ENCODE measurements at regions not wholly inside any gene's neighbourhood (a gene's known extent, or its start where the extent isn't known, plus 50 kb on each side); places are given as distances from the start of the nearest gene placed in this dataset.

- H3K36me3 ChIP-seq = no peaks in the 10 kb centered on the region
- H3K27me3 ChIP-seq = no peaks in the 10 kb centered on the region
- no peak overlapping the region for H3K27ac ChIP-seq
- H3K9me3 ChIP-seq = no peaks in the 10 kb centered on the region
- no peak overlapping the region for H3K4me3 ChIP-seq
- H3K4me1 ChIP-seq = no peaks in the 10 kb centered on the region
- WGBS, 2 donors = 88 to 94% methylated on average over 5 of the region's 5 CpGs
- TF ChIP-seq CTCF (IDR thresholded peaks at IDR 0.05) (no peak), POLR2AphosphoS5 (IDR thresholded peaks at IDR 0.05) (no peak), EP300 (IDR thresholded peaks at IDR 0.05) (no peak), POLR2A (IDR thresholded peaks at IDR 0.05) (no peak)
- ATAC-seq (ENCODE audit: low FRiP score in 2 of 2) (no peak), DNase-seq (no peak)
Observed at GRCh38 chr2:133806564-133806963, 238.3 kb upstream of the NCKAP5 start.

DNA sequence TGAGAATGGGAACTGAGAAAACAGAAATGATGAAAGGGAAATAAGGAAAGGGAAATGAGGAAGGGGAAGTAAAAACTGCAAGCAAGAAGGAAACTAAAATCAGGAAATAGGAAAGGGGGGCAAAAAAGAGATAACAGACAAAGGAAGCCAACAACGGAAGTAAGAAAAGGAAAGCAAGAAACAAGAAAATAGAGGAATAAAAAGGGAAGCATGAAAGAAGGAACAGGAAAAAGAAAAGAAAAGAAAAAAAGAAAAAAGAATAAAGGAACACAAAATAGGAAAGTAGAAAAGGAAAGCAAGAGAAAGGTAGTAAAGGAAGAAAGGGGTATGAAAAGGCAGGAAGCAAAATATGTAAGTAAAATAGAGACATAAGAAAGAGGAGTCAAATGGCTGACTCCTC lies 241.2 kb upstream of the NCKAP5 start:
- TF ChIP-seq POLR2A (IDR thresholded peaks at IDR 0.05) (no peak), EP300 (IDR thresholded peaks at IDR 0.05) (no peak), POLR2AphosphoS5 (IDR thresholded peaks at IDR 0.05) (no peak), CTCF (IDR thresholded peaks at IDR 0.05) (no peak)
- no peaks in the 10 kb centered on the region for H3K27me3 ChIP-seq
- no peaks in the 10 kb centered on the region for H3K9me3 ChIP-seq
- no peak overlapping the region for H3K27ac ChIP-seq
- no peaks in the 10 kb centered on the region for H3K36me3 ChIP-seq
- DNase-seq (no peak), ATAC-seq (ENCODE audit: low FRiP score in 2 of 2) (no peak)
- 67 to 68% methylated on average over 1 of the region's 1 CpG for WGBS, 2 donors
- no peak overlapping the region for H3K4me3 ChIP-seq
- H3K4me1 ChIP-seq = no peaks in the 10 kb centered on the region

DNA sequence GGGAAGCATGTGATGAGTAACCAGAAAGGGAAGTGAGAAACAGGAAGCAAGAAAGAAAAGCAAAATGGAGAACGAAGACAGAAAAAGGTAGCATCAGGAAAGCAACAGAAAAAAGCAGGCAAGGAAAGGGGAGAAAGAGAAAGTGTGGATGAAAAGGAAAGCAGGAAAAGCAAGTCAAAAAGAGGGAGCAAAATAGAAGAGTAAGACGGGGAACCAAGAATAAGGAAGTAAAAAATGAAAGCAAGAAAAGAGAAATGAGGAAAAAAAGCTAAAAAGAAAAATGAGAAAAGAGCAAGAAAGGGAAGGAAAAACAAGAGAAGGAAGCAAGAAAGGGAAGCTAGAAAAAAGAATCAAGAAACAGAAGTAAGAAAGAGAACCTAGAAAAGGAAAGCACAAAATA lies 242.3 kb upstream of the NCKAP5 start:
- Histone ChIP-seq H3K27me3 (no peaks in the 10 kb centered on the region), H3K36me3 (no peaks in the 10 kb centered on the region), H3K27ac (no peak overlapping the region), H3K4me3 (no peak overlapping the region), H3K9me3 (no peaks in the 10 kb centered on the region), H3K4me1 (no peaks in the 10 kb centered on the region)
- ATAC-seq (ENCODE audit: low FRiP score in 2 of 2) (no peak), DNase-seq (no peak)
- WGBS, 2 donors = 56 to 80% methylated on average over 2 of the region's 2 CpGs
- TF ChIP-seq CTCF (IDR thresholded peaks at IDR 0.05) (no peak), POLR2AphosphoS5 (IDR thresholded peaks at IDR 0.05) (no peak), EP300 (IDR thresholded peaks at IDR 0.05) (no peak), POLR2A (IDR thresholded peaks at IDR 0.05) (no peak)

- TF ChIP-seq CTCF (IDR thresholded peaks at IDR 0.05) (no peak), POLR2AphosphoS5 (IDR thresholded peaks at IDR 0.05) (no peak), EP300 (IDR thresholded peaks at IDR 0.05) (no peak), POLR2A (IDR thresholded peaks at IDR 0.05) (no peak)
- Histone ChIP-seq H3K4me3 (no peak overlapping the region), H3K27ac (no peak overlapping the region), H3K27me3 (no peaks in the 10 kb centered on the region), H3K9me3 (no peaks in the 10 kb centered on the region), H3K36me3 (no peaks in the 10 kb centered on the region), H3K4me1 (no peaks in the 10 kb centered on the region)
- ATAC-seq (ENCODE audit: low FRiP score in 2 of 2) (no peak), DNase-seq (no peak)
- 64 to 65% methylated on average over 4 of the region's 4 CpGs for WGBS, 2 donors
Observed at GRCh38 chr2:133811409-133812125, 243.3 kb upstream of the NCKAP5 start.

All from upper lobe of left lung (tissue), 6 donors.